Amygdala (tissue), 56 donors: ENCODE measurements at regions not wholly inside any gene's neighbourhood (a gene's known extent, or its start where the extent isn't known, plus 50 kb on each side); places are given as distances from the start of the nearest gene placed in this dataset.

ENCODE experiments used
- DNase-seq, 56 donors: peaks; one replicate each; lab custom pipeline; 2025; lab: John Stamatoyannopoulos, UW

DNA sequence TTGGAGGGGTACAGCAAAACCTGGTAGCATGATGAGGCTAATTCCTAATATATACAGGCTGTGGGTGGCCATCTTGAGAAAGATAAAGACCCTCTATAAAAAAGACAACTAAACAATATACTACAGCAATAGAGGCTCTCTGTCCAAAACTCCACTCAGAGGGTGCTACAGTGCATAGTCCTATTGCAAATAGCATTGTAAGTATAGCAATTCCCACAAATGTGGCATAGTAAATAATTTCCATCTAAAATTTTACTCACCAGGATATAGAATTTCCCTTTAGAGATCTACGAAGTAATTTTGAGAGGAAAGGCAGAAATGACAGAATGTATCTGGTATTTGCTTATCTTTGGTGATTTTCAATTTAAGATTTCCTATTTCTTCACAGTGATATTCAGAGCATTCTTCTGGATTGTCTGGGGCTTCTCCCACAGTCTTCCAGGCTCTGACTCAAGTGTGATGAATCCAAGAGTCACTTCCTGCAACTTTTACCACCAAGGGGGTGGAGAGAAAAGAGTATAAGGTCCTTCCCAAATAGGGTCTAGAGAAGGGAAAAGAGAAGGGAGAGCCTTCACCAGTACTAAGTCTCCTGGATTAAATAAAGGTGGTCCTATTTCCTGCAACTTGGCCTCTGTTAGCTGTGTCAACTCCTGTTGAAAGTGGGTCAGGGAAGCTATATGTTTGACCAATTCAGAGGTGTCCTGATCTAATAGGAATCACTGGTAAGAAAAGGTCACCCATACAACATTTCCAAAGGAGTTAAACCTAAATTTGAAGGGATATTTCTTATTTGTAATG lies 1054.7 kb upstream of the CNTN5 start:
- DNase-seq, result no peak

DNA sequence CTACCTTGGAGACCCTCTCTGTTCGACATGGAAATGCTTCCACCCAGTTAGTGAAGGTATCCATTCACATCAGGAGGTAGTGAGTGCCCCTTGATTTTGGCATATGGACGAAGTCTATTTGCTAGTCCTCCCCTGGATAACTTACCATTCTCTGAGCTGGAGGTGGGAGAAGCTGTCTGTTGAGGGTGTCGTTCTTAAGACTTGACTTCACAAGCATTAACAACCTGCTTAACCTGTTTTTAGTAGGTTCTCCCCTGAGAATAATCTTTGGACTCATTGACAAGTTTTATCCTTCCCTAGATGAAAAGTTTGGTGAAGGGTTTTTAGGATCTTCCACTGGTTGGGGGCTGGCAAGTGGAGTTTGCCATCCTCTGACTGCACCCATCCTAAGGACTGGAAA lies 1053.8 kb upstream of the CNTN5 start:
- DNase-seq, result no peak

DNA sequence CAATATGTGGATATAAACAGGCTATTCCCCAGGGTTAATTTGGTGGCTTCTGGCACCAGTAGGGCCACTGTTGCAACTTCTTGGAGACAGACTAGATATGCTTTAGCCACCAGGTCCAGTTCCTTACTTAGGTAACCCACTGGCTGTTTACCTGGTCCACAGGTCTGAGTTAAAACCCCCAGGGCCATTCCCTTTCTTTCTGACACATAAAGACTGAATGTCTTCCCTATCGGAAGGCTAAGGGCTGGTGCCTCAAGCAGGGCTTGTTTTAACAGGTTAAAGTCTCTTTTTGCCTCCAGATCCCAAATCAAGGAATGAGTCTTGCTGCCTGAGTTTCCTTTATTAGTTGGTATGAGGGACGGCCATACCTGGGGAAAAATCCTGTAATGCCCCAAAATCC lies 1052.7 kb upstream of the CNTN5 start:
- no peak for DNase-seq

DNA sequence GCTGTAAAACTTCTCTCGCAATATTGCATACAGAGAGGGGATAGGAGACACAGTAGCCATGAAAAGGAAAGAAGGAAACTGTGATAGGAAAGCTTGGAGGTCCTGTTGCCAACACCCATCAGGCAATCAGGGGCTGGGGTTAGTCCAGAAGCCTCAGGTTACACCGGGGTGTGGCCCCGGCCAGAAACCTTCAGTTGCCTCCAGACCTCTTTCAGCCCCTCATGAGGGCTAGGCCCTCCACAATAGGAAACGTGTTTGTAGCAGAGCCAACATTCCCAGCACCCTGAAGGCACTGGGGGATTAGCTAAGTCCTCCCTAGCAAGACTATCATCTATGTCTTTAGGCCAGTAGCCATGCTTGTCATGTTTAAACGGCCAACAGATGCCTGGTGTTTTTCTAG lies 1048.0 kb upstream of the CNTN5 start:
- no peak for DNase-seq

DNA sequence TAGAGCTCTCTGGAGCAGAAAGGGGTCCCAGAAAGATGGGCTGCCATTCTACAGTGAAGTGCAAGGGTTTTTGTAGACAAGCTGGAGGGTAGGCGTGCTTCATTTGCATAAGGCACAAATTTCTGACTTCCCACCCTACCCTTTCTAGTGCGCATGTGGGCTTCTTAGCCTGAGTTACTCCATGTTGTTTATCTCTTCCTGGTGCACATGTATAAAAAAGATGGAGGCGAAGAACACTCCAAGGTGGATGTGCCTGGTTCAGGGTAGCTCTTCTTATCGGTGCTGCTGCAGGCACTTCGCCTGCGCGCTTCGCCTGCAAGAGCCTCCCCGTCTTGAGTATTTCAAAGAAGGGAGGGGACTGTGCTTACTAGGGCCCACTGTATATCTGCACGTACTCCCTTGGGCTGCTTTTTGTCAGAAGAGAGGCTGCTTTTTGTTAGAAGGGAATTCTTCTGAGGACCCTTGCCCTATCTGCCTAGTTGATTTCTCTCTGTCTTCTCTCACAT lies 1047.3 kb upstream of the CNTN5 start:
- DNase-seq, result no peak

DNA sequence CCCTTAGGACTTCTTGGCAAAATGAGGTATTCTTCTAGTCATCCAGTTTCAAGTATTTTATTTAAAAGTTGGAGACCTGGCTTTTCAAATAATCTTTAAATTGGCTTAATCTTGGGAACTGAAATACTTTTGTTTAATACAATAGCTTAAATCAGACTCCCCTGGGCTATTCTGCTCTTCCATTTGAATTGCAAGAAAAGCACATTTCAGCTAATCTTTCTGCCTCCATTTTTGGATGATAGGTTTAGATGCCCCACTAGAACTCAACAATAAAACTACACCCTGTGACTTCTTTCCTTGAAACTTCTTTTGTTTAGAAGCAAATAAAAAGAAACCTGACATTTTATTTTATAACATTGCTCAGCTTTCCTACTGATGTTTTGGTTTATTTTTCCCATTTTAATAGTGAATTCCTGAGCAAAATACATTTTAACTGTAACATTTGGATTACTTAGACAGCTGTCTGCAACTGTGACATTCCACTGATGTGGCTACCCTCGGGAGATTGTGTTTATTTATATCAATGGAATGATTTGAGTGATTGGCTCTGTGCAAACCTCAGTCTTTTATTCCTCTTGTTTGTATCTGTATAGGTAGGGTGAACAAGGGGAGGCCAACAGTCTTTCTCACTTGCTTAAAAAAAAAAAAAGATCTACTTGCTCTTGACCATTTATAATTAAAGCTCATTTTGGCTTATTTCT lies 1045.8 kb upstream of the CNTN5 start:
- no peak for DNase-seq

DNA sequence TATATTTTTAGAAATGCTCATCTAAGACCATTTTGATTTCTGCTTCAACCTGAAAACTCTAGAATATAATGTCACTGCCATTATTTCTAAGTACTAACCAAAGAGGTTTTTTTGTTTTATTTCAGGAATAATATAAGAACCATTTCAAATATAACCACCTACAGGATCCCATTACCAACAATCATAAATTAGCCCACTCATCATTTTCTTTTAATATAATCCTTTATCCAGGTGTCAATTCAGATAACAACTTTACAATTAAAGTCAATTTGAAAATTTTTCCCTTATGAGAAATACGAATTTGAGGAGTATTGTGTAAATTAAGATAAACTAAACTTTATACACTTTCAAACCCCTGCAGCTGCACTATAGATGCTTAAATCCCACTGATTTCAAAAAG lies 1043.0 kb upstream of the CNTN5 start:
- no peak for DNase-seq

DNA sequence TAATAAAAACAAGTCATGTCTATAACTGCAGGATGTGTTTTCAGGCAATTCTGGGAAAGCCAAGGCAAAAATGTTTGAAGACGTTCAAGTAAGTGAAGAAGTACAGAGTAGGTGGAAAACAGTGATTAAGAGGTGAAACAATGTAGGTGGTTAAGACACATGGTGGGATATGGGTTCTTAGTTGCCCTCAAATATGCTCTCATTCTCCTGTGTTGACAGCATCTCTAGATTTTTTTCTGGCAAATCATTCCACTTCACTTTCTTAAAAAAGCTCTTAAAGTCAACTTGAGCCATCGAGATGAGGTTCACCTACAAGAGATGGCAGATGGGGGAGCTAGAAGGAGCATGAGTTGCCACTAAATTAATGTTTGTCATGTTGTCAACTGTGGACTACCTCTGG lies 1041.0 kb upstream of the CNTN5 start:
- no peak for DNase-seq

DNA sequence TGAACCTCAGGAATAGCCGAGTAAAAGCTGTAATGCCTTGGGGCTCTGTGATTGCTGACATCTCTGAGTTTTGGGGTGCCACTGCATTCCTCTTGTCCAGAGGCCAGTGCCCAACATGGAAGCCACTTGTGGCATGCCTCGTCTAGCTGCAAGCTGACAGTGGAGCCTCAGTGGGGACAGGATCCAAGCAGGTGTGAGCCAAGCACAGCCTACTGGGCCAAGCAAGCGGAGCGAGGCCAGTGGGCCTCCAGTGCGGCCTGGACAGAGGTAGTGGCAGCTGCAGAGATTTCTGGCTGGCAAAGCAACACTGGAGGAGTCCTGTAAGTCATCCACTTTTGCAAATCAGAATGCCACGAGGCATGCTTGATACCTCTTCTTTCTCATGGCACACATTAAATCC lies 1038.2 kb upstream of the CNTN5 start:
- no peak for DNase-seq

DNA sequence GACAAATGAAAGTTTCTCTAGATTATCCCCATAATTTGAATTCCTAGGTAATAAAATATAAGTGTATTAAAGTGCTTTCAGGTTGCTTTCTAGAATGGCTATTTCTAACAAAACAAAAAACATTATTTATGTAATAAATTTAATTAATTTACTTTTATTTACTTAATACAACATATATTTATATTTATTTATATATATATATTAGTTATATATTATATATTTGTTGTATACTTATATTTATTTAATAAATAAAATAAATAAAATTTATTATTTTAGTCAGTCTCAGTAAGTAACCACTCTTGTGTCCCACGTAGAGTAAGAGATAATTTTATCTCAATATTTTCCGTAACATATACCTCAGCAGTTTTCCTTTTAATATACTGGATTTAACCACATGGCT lies 1031.6 kb upstream of the CNTN5 start:
- no peak for DNase-seq

DNA sequence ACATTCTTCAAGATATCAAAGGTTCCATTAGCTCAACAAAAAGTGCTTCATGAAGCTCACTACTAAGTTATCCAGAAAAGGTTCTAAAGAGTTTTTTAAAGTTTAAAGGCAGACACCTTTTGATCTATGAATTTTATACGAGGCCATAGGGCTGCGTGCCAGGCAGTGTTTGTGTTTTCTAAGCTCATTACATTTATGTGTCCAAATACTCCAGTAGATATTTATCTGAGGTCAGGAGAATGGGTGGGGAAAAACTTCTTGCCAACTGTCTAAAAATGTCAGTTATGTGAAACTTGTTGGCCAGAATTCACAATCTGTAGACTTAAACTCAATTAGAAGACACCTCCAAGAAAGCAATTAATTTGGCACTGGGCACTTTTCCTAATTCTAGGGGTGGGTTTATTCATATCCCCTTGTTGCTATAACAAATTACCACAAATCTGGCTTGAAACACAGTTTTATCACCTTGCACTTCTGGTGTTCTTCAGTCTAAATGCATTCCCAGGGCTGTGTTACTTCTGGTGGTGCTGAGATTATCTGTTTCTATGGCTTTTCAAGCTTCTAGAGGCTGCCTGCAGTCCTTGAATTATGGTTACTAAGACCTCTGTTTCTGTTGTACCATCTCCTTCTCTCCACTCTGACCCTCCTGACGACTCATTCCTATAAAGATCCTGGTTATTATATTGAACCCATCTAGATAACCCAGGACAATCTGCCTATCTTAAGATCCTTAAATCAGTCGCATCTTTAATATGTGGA lies 1030.4 kb upstream of the CNTN5 start:
- no peak for DNase-seq

DNA sequence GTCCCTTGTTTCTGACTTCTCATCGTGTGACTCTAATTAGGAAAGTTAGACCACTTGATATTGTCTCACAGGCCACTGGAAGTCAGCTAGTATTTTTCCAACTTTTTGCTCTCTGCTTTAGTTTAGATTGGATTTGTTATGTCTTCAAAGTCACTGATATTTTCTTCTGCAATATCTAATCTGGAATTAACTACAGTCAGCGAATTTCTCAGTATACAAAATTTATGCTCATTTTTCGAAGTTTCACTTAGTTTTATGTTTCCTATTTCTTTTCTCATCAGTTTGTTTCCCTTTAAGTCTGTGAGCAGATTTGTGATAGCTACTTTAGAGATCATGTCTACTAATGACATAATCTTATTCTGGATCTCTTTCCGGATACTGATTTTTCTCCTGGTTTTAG lies 1027.2 kb upstream of the CNTN5 start:
- no peak for DNase-seq

DNA sequence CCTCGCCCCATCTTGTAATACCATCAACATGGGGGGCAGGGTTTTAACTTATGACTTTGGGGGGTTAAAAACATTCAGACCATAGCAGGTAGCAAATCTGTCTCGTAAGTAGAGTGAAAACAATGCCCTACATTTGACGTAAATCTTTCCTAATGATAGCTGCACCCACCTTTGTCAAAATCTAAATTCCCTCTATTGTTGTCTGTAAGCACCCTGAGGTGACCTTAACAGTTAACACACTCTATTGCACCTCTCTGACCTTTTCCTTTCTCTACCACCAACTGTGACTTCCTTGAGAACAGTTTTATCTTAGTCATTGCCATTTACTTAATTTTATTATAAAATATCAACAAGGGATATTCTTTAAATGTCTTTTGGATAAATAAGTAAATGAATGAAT lies 1024.9 kb upstream of the CNTN5 start:
- no peak for DNase-seq

DNA sequence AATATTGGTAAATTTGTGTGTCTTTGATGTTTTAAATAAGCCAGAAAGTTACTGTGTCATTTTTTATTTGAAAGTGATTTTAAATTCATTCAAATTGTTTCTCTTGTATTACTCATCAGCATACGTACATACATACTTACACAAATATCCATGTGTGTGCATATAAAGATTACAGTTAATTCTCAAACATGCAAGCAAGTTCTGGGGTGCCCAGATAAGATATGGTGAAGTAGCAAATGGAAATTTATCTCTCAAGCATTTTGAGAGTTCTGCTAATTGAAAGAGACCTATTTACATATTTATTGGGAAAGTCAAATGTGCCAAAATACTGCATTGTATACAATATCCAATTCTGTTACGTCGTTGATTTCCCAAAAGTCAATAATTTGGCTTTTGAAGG lies 1024.0 kb upstream of the CNTN5 start:
- no peak for DNase-seq

DNA sequence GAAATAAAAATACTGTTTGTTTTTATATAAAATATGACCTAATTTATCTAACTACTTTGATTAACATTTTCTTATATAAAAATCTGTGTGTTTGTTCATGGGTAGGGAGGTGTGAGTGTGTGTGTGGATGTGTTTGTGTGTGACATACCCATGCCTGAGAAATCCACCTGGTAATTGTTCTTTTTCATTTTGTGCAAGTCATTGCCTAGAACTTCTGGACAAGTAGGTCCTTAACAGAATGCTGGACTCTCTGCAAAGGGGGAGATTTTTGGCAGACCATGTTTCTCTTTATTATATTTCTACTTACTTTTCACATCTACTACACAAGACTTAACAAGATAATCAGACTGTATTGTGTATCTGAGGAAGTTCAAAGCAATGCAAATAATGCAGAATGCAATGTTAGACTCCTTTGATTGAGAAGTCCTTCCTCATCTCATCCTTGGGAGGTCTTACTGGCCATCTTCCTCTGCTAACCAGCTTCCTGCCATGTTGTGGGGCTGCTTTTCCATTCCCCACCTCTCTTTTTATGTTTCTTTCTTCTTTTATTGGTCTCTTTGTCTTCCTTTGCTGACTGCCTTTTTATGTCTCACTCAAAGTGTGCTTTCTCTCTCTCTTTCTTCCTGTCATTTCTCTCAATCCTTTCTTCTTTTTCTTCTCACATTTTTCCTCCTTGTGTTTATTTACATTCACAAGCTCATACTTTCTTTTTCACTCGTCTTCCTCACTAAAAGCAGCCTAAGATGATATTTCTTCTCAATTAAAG lies 1017.0 kb upstream of the CNTN5 start:
- no peak for DNase-seq

DNA sequence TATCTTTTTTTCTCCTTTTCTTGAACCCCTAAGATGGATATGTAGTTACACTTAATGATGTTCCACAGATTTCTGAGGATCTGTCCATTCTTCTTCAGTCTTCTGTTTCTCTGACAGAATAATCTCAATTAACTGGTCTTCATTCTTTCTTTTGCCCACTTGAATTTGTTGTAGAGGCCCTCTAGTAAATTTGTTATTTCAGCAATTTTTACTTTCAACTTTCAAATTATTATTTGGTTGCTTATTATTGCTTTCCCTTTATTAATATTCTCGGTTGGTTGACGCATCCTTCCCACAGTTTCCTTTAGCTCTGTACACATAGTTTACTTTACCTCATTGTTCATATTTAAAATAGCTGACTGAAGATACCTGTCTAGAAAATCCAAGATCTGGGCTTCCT lies 1013.7 kb upstream of the CNTN5 start:
- no peak for DNase-seq

DNA sequence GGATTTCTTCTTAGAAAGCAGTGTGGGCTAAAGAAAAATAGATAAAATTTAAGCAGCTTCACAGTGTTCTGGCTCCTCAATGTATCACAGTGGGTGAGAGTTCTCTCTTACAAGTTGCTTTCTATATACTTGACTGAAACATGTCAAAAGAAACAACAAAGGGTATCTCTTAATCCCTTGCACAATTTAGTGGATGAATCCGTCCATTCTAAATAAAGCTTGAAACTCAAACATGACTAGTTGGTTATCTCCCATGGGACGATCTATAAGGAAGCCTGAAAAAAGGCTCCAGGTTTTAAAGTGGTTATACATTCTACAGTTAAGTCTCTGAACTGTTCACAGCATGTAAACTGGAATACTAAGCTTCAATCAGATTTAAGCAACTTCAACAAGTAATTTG lies 993.1 kb upstream of the CNTN5 start:
- DNase-seq, result no peak

DNA sequence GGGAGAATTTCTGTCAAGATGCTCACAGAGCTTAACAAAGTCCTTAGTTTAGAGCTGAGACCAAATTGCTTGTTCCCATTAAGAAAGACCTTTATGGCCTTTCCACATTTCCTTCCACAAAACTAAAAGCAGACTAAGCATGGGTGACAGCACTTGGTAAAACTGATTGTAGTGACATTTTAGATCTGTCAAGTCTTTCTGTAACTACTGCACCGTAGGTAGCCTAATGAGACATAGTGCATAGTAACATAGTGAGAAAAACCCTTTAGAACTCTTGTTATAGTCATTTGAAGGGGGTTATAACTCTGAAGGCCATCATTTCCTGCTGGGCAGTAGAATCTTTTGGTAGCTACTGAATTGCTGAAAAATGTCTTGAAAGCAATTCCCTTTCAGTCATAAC lies 990.9 kb upstream of the CNTN5 start:
- no peak for DNase-seq

DNA sequence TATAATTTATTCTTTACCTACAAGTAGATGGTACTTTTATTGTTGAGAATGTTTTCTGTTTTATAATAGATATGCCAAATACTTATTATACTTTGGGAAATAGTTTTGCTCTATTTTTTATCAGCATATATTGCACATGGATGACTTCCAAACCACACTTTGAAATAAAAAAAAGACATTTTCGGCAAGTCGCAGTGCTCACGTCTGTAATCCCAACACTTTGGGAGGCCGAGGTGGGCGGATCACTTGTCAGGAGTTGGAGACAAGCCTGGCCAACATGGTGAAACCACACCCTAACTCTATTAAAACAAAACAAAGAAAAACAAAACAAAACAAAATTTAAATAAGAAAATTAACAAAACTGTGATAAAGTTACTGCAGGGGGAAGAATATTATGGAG lies 983.9 kb upstream of the CNTN5 start:
- no peak for DNase-seq

DNA sequence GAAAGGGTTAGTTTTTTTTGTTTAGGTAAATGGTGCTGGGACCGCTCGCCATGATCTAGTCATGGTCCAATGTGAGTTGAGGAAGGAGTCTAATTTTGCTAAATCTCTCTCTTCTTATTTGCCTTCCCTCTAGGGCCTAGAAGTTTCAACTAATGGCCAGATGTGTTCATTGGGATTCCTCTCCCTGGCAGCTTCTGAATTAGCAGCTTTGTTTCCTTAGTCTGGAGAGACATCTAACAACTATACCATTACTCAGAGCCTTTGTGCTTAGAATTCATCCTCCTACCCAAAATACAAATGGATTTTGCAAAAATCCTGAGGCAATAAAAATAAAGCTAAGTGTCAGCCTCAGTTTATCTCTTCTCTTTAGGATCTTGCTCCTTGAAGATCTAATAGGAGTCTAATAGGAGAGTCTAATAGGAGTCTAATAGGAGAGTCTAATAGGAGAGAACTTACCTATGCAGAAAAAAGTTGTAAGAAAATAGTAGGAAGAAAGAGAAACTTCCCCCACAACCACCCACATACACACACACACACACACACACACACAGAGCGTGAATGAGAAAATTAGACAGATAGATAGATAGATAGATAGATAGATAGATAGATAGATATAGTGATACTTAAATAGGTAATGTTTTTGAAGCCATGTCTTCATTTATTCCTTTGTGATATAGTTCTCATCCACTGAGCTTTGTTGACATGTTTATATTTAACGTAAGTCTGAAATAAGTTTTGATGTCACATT lies 980.5 kb upstream of the CNTN5 start:
- peak in 1 of 56 donors; percentile 4 for DNase-seq
